IPS DF 4.7 (cell line): ENCODE measurements at regions not wholly inside any gene's neighbourhood (a gene's known extent, or its start where the extent isn't known, plus 50 kb on each side); places are given as distances from the start of the nearest gene placed in this dataset.
"Not testable (repeated sequence)": the region's sequence is repeated elsewhere in the genome, so short reads cannot be mapped to it uniquely, and the experiment has no call there.

Experiments used
- DNase-seq: peaks from one replicate; pipeline ENCODE4 v3.0.0-alpha.2; 2013; ENCODE audit warnings: low spot score; ENCODE audit errors: extremely low read depth

- no peak for DNase-seq
These were observed 147.1 kb downstream of the NAA11 start for GRCh38 chr4:79178760-79179159.

GRCh38 chr4:79177388-79177787 is 148.5 kb downstream of the NAA11 start:
- DNase-seq = no peak

DNA sequence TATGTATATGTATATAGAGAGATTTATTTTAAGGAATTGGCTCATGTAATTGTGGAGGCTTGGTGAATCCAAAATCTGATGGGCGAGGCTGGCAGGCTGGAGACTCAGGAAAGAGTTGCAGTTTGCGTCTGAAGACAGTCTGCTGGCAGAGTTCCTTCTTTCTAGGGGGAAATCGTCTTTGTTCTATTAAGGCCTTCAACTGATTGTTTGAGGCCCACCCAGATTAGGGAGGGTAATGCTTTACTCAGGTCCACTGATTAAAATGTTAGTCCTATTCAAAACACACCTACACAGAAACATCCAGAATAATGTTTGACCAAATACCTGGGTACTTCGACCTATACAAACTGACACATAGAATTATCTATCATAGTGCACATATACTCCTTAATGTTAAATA is 149.5 kb downstream of the NAA11 start:
- DNase-seq = no peak

DNA sequence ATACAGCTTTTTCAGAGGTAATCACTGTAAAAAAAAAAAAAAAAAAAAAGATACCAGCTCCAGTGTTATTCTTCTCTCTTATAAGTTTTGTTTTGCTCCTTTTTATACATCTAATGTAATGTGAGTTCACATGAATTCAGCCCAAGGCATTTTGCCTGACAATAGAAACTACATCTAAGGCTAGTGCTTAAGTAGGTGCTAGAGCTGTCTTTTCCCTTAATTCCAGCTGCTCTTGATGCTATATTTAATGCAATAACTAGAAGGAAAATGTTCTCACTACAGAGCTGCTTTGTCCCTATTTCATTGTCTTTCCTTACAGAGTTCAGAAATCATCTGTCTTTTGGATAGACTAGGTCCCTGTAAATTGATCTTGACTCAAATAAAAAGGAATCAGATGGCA is 150.1 kb downstream of the NAA11 start:
- DNase-seq = no peak

DNA sequence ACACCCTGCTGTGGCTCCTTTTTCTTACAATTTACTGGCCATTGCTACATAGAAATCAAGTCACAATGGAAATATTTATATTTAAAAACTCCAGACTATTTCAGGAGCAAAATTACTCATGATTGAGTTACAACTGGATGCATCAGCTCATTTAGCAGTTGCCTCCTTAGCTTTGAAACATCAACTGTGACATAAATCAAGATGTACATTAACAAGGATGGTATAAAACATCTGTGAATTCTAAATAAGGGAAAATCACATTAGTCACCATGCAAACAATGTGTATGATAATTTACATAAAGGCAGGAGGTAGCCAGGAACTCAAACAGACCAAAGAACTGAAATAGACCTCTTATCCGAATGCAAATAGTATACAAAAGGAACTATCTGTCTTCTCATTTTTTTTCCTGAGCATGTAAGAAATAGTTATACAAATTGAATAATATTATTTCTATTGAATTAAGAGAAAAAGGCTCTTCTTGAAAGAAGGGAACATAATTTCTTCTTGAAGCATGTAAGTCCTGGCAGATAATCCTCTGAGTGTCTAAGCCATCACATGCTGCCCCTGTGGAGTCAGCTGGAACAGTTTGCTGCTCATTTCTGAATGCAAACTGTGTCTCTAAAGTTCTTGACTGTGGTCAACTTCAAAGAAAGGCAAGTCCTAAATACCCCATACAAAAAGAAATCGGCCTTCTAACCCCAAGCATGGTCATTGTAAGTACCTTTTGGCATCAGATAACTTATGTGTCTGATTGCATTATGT is 151.2 kb downstream of the NAA11 start:
- no peak for DNase-seq

- no peak for DNase-seq
These were observed 152.7 kb downstream of the NAA11 start for GRCh38 chr4:79173186-79173585.

GRCh38 chr4:79170077-79170476 is 155.8 kb downstream of the NAA11 start:
- DNase-seq = no peak

- DNase-seq = no peak
These were observed 160.8 kb downstream of the NAA11 start for GRCh38 chr4:79164907-79165610.

DNA sequence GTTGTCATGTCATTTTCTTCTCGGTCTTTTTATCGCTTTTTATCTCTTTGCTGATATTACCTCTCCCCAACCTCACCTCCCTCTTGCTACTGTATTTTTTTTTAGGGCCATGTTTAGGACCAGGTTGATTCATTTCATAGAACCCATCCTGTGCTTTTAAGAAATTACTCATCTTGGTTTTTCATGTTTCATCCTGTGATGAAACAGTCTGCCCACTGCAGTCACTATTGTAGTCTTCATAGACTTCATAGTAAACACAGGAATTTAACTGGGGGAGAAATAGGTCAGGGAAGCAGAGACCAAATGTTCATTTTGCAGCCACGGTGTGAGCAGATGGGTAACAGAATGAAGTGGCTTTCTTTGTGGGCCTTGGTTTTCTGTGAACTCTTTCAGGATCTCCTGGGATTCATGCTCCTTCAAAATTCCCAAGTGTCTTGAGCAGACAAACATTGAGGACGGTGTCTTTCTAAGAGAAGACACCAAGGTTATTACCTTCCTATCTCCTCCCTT is 161.8 kb downstream of the NAA11 start:
- DNase-seq = no peak

DNA sequence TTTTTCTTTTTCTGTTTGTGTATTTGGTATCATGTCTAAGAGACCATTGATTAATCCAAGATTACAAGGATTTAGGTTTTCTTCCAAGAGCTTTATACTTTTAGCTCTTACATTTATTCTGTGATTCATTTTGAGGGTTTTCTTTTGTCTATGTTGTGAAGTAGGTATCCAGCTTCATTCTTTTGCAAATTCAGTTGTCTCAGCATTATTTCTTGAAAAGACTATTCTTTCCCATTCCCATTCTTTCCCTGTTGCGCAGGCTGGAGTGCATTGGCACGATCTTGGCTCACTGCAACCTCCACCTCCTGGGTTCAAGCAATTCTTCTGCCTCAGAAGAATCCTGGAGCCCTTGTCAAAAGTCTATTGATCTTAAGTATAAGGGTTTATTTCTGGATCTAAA is 164.9 kb downstream of the NAA11 start:
- DNase-seq = no peak

DNA sequence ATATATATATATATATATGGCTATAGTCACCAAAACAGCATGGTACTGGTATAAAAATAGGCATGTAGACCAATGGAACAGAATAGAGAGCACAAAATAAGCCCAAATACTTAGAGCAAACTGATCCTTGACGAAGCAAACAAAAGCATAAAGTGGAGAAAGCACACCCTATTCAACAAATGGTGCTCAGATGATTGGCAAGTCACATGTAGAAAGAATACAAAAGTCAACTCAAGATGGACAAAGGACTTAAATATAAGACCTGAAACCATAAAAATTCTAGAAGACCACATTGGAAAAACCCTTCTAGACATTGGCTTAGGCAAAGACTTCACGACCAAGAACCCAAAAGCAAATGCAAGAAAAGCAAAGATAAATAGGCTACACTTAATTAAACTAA is 167.2 kb downstream of the NAA11 start:
- DNase-seq = not testable (repeated sequence)

DNA sequence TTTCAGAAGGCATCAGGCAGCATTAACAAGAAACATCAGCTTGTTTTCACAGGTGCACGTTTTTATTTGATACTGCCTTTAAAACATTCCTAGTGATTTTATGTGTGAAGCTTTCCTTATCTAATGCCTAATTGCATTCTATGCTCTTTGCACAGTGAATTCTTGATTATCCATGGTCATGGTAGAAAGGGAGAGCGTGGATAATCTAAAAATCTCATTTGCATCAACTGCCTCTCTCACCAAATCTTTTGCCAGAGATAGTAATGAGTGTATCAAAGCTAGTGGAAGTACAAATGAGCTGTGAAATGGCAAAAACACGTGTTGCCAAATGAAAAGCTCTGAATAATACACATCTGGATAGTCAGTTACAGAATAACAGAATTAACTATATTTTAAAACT is 170.5 kb downstream of the NAA11 start:
- no peak for DNase-seq

- DNase-seq = no peak
These were observed 174.9 kb downstream of the NAA11 start for GRCh38 chr4:79150820-79151416.

DNA sequence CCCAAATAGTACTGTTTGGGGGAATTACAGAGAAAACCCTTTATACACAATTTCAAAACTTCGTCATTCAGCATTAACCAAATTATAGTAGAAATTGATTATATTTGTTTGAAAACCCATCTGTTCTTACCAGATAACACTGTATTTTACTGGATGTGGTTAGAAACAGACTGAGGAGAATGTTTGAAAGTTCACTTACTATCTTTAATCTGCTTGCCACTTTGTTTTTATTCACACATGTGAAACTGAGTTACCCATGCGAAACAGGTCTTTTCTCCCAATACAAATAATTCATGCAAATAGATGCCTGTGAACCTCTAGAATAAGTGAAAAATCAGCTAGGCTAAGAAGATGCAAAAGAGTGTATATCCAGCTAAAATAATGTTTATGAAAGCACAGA is 177.5 kb downstream of the NAA11 start:
- no peak for DNase-seq

DNA sequence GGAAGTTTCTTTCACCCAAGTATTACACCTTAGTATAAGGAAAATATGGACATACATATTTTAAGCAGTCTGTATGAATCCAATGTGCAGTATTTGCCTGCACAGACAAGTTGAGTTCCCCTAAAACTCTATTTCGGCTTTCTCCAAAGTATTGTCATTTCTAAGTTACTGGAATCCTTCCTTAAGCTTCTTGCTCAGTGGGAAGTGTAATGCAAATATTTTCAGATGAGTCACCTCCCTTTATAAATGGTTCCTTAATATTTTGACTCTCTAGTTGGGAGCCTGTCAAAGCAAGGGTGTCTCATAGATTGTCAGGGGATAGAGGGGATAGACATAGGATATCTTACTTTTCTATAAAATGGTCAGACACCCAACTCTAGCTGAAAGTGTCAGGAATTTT is 178.6 kb downstream of the NAA11 start:
- no peak for DNase-seq

- DNase-seq = peak; percentile 14
These were observed 184.3 kb downstream of the NAA11 start for GRCh38 chr4:79141530-79141929.

DNA sequence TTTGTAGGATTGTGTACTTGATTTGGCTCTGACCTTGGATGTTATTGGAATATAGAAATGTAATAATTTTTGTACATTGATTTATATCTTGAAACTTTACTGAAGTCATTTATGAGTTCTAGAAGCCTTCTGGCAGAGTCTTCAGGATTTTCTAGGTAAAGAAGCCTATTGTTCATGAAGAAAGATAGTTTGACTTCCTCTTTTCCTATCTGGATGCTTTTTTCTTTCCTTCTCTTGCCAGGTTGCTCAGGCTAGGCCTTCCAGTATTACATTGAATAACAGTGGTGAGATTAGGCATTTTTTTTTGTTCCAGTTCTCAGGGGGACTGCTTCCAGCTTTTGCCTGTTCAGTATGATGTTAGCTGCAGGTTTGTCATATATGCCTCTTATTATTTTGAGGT is 191.1 kb downstream of the NAA11 start:
- no peak for DNase-seq

- DNase-seq = no peak
These were observed 193.0 kb downstream of the NAA11 start for GRCh38 chr4:79132826-79133225.

DNA sequence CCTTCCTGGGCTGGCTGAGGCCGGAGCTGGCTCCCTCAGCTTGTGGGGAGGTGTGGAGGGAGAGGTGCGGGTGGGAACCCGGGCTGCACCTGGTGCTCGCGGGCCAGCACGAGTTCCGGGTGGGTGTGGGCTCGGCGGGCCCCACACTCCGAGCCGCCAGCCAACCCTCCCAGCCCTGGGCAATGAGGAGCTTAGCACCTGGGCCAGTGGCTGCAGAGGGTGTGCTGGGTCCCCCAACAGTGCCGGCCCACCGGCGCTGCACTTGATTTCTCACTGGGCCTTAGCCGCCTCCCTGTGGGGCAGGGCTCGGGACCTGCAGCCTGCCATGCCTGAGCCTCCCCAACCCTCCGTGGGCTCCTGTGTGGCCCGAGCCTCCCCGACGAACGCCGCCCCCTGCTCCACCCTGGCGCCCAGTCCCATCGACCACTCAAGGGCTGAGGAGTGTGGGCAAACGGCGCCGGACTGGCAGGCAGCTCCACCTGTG is 182.7 kb upstream of the PAQR3 start:
- DNase-seq = no peak

- no peak for DNase-seq
These were observed 182.0 kb upstream of the PAQR3 start for GRCh38 chr4:79121223-79121622.

- not testable (repeated sequence) for DNase-seq
These were observed 177.8 kb upstream of the PAQR3 start for GRCh38 chr4:79117051-79117450.

GRCh38 chr4:79107014-79107413 is 167.8 kb upstream of the PAQR3 start:
- DNase-seq = no peak
